Type B pancreatic cell (in vitro differentiated cells): ENCODE measurements at regions not wholly inside any gene's neighbourhood (a gene's known extent, or its start where the extent isn't known, plus 50 kb on each side); places are given as distances from the start of the nearest gene placed in this dataset.

Source experiments
- DNase-seq: peaks from one replicate; pipeline ENCODE4 v3.0.0; 2021; ENCODE audit warnings: mixed read lengths; ENCODE audit not compliant: unreplicated experiment; ENCODE audit errors: extremely low spot score
- H3K27ac Mint-ChIP-seq: 2 replicates; pipeline ENCODE4 v1.8.0; 2021; ENCODE audit warnings: mild to moderate bottlenecking, mixed read lengths
- H3K27me3 Mint-ChIP-seq: 2 replicates; pipeline ENCODE4 v1.8.0; 2021; ENCODE audit warnings: mixed read lengths
- H3K36me3 Mint-ChIP-seq: 2 replicates; pipeline ENCODE4 v1.8.0; 2021; ENCODE audit warnings: mixed read lengths
- H3K4me1 Mint-ChIP-seq: one replicate; pipeline ENCODE4 v1.8.0; 2021; ENCODE audit warnings: mixed read lengths; ENCODE audit not compliant: unreplicated experiment
- H3K4me3 Mint-ChIP-seq: 2 replicates; pipeline ENCODE4 v1.8.0; 2021; ENCODE audit warnings: mild to moderate bottlenecking, mixed read lengths
- H3K9me3 Mint-ChIP-seq: 2 replicates; pipeline ENCODE4 v1.8.0; 2021; ENCODE audit warnings: mixed read lengths
- CTCF ChIP-seq: fragments of 200-600 bp; sonication (generic); conservative IDR thresholded peaks from 2 replicates; pipeline ENCODE4 v1.5.0; 2021; ENCODE audit warnings: antibody characterized with exemption, mild to moderate bottlenecking

- Mint-ChIP-seq H3K9me3 (no peaks in the 10 kb centered on the region), H3K36me3 (no peaks in the 10 kb centered on the region)
Measured at GRCh38 chr2:78715293-78715692, 310.2 kb upstream of the REG3G start.

GRCh38 chr2:78718024-78718423, 307.5 kb upstream of the REG3G start:
- H3K4me1 Mint-ChIP-seq, result no peaks in the 10 kb centered on the region
- H3K4me3 Mint-ChIP-seq, result no peak overlapping the region
- no peak for DNase-seq
- H3K27ac Mint-ChIP-seq, result no peak overlapping the region
- H3K9me3 Mint-ChIP-seq, result no peaks in the 10 kb centered on the region
- no peak for TF ChIP-seq CTCF
- H3K36me3 Mint-ChIP-seq, result no peaks in the 10 kb centered on the region
- no peaks in the 10 kb centered on the region for H3K27me3 Mint-ChIP-seq

More at GRCh38 chr2:78715293-78715692, 310.2 kb upstream of the REG3G start:
- Mint-ChIP-seq H3K4me3 (no peak overlapping the region), H3K4me1 (no peaks in the 10 kb centered on the region), H3K27ac (no peak overlapping the region), H3K27me3 (no peaks in the 10 kb centered on the region)
- no peak for TF ChIP-seq CTCF
- DNase-seq, result no peak

GRCh38 chr2:78718473-78718872, 307.0 kb upstream of the REG3G start:
- no peak overlapping the region for H3K4me3 Mint-ChIP-seq
- H3K9me3 Mint-ChIP-seq, result no peaks in the 10 kb centered on the region
- DNase-seq, result no peak
- H3K4me1 Mint-ChIP-seq, result no peaks in the 10 kb centered on the region
- H3K36me3 Mint-ChIP-seq, result no peaks in the 10 kb centered on the region
- TF ChIP-seq CTCF, result no peak
- H3K27me3 Mint-ChIP-seq, result no peaks in the 10 kb centered on the region
- H3K27ac Mint-ChIP-seq, result no peak overlapping the region

- Mint-ChIP-seq H3K27me3 (no peaks in the 10 kb centered on the region), H3K27ac (no peak overlapping the region), H3K36me3 (no peaks in the 10 kb centered on the region), H3K9me3 (no peaks in the 10 kb centered on the region), H3K4me3 (no peak overlapping the region), H3K4me1 (no peaks in the 10 kb centered on the region)
- no peak for DNase-seq
- TF ChIP-seq CTCF, result no peak
Measured at GRCh38 chr2:78721355-78722033, 304.0 kb upstream of the REG3G start.

GRCh38 chr2:78734221-78734620, 291.3 kb upstream of the REG3G start:
- Mint-ChIP-seq H3K9me3 (no peaks in the 10 kb centered on the region), H3K4me1 (no peaks in the 10 kb centered on the region), H3K36me3 (no peaks in the 10 kb centered on the region), H3K27me3 (no peaks in the 10 kb centered on the region), H3K27ac (no peak overlapping the region), H3K4me3 (no peak overlapping the region)
- DNase-seq, result no peak
- TF ChIP-seq CTCF, result no peak

GRCh38 chr2:78739282-78739681, 286.2 kb upstream of the REG3G start:
- H3K27me3 Mint-ChIP-seq, result no peaks in the 10 kb centered on the region
- no peak overlapping the region for H3K27ac Mint-ChIP-seq
- no peak overlapping the region for H3K4me3 Mint-ChIP-seq
- no peak for TF ChIP-seq CTCF
- H3K4me1 Mint-ChIP-seq, result no peaks in the 10 kb centered on the region
- no peak for DNase-seq
- no peaks in the 10 kb centered on the region for H3K9me3 Mint-ChIP-seq
- no peaks in the 10 kb centered on the region for H3K36me3 Mint-ChIP-seq
